HepG2 (cell line): ENCODE measurements at regions not wholly inside any gene's neighbourhood (a gene's known extent, or its start where the extent isn't known, plus 50 kb on each side); places are given as distances from the start of the nearest gene placed in this dataset.

Experiments
- ATAC-seq: fragments of 200-7000 bp; cut with Tn5 transposase; 3 replicates; pipeline ENCODE4 v1.9.1; 2020; ENCODE audit warnings: mild to moderate bottlenecking, moderate library complexity
- BruUV-seq: library from RNA; stranded (reverse); fragments of 400-500 nt; replicated peaks from 2 replicates; lab custom pipeline; 2021; lab: Mats Ljungman, UMichigan
- CTCF ChIA-PET: fragments of 300-600 bp; formaldehyde crosslinking; extraction: SDS; loops from one replicate; lab custom pipeline; 2021; ENCODE audit warnings: low total read pairs, inconsistent platforms, low intra/inter-chr PET ratio; lab: Yijun Ruan, JAX
- POLR2A ChIA-PET: fragments of 350-600 bp; sonication (Branson Sonifier 250); formaldehyde crosslinking; loops from one replicate; lab custom pipeline; 2020; ENCODE audit warnings: antibody characterized with exemption, inconsistent platforms; lab: Yijun Ruan, JAX
- DNase-seq: peaks from one replicate; pipeline ENCODE4 v3.0.0-alpha.2; 2015; ENCODE audit warnings: low spot score
- FAIRE-seq: peaks from 3 replicates; lab custom pipeline; 2011; peaks lifted over from hg19 to GRCh38; lab: Jason Lieb, UNC
- H2AFZ ChIP-seq: one replicate; pipeline ENCODE4 v1.6.1; 2011; ENCODE audit warnings: low read length, inconsistent platforms
- H3K27ac ChIP-seq: fragments of 300-600 bp; 3 replicates; pipeline ENCODE4 v1.8.0; 2011; ENCODE audit warnings: mixed run types, mild to moderate bottlenecking, mixed read lengths, low read length, inconsistent platforms; ENCODE audit not compliant: insufficient read depth; ENCODE audit errors: extremely low read length
- H3K27me3 ChIP-seq, 2 experiments: fragments of 200-600 bp in 1 of 2; 2 replicates in 1 of 2; 3 replicates in 1 of 2; pipeline versions ENCODE4 v1.6.0 to v1.8.0; 2011; ENCODE audit warnings: low read length in 2 of 2, mild to moderate bottlenecking in 2 of 2, moderate library complexity in 2 of 2, inconsistent platforms in 1 of 2; ENCODE audit not compliant: insufficient read depth in 2 of 2, control insufficient read depth in 1 of 2
- H3K36me3 ChIP-seq, 2 experiments: fragments of 200-600 bp in 1 of 2; replicated peaks in 1 of 2; 2 replicates in 1 of 2; 3 replicates in 1 of 2; pipeline versions ENCODE4 v1.5.1 to v1.8.0; 2011; ENCODE audit warnings: low read length in 2 of 2, inconsistent platforms in 1 of 2; ENCODE audit not compliant: insufficient read depth in 2 of 2, control insufficient read depth in 1 of 2
- H3K4me1 ChIP-seq: 2 replicates; pipeline ENCODE4 v1.5.1; 2012; ENCODE audit warnings: low read length, inconsistent platforms; ENCODE audit not compliant: insufficient read depth
- H3K4me2 ChIP-seq: 2 replicates; pipeline ENCODE4 v1.6.0; 2011; ENCODE audit warnings: low read depth, low read length, inconsistent platforms
- H3K4me3 ChIP-seq, 3 experiments: fragments of 200-600 bp in 1 of 3; sonication (generic), shearing (Covaris generic) in 1 of 3; replicated peaks in 1 of 3; 2 replicates each; pipeline ENCODE4 v1.5.1; 2011 to 2016; ENCODE audit warnings: low read length in 3 of 3, inconsistent platforms in 2 of 3, low read depth in 2 of 3, mild to moderate bottlenecking in 2 of 3, control low read depth in 1 of 3, mixed read lengths in 1 of 3; ENCODE audit not compliant: insufficient read depth in 1 of 3
- H3K79me2 ChIP-seq: one replicate; pipeline ENCODE4 v1.6.1; 2011; ENCODE audit warnings: low read length, inconsistent platforms; ENCODE audit not compliant: insufficient read depth
- H3K9ac ChIP-seq: 2 replicates; pipeline ENCODE4 v1.6.0; 2011; ENCODE audit warnings: mild to moderate bottlenecking, low read depth, low read length, inconsistent platforms; ENCODE audit not compliant: insufficient read depth
- H3K9me3 ChIP-seq: 2 replicates; pipeline ENCODE4 v1.5.1; 2012; ENCODE audit warnings: mild to moderate bottlenecking, low read length
- H4K20me1 ChIP-seq: 2 replicates; pipeline ENCODE4 v1.6.0; 2011; ENCODE audit warnings: inconsistent platforms, mild to moderate bottlenecking, low read length, moderate library complexity; ENCODE audit not compliant: insufficient read depth
- CHD4 ChIP-seq: fragments of 200-600 bp; sonication (generic); IDR thresholded peaks from 2 replicates; pipeline ENCODE4 v1.7.0; 2017; ENCODE audit warnings: mild to moderate bottlenecking, low read length, borderline replicate concordance
- FOXM1 ChIP-seq: sonication (generic); formaldehyde crosslinking; IDR thresholded peaks from 2 replicates; pipeline ENCODE4 v1.5.0; 2020; ENCODE audit warnings: missing genetic modification reagents
- MNT ChIP-seq: fragments of 450-650 bp; IDR thresholded peaks from 2 replicates; pipeline ENCODE4 v1.6.1; 2016
- RAD51 ChIP-seq: fragments of 450-650 bp; IDR thresholded peaks from 2 replicates; pipeline ENCODE4 v1.6.1; 2016; ENCODE audit warnings: borderline replicate concordance
- SAFB2 ChIP-seq: sonication (generic); formaldehyde crosslinking; IDR thresholded peaks from 2 replicates; pipeline ENCODE4 v1.5.1; 2020; ENCODE audit warnings: missing genetic modification reagents, low read depth, mild to moderate bottlenecking, borderline replicate concordance
- TEF ChIP-seq: sonication (generic); formaldehyde crosslinking; IDR thresholded peaks from 2 replicates; pipeline ENCODE4 v1.5.0; 2020; ENCODE audit warnings: missing genetic modification reagents
- ZBED4 ChIP-seq: sonication (generic); formaldehyde crosslinking; IDR thresholded peaks from 2 replicates; pipeline ENCODE4 v1.4.0; 2020; ENCODE audit warnings: missing genetic modification reagents, borderline replicate concordance
- ZBTB21 ChIP-seq: sonication (generic); formaldehyde crosslinking; IDR thresholded peaks from 2 replicates; pipeline ENCODE4 v1.4.0; 2020; ENCODE audit warnings: missing genetic modification reagents
- ZBTB44 ChIP-seq: sonication (generic); formaldehyde crosslinking; IDR thresholded peaks from 2 replicates; pipeline ENCODE4 v1.4.0; 2020; ENCODE audit warnings: missing genetic modification reagents
- ZNF280D ChIP-seq: sonication (generic); formaldehyde crosslinking; IDR thresholded peaks from 2 replicates; pipeline ENCODE4 v1.5.1; 2020; ENCODE audit warnings: mild to moderate bottlenecking, missing genetic modification reagents
- ZSCAN22 ChIP-seq: sonication (generic); formaldehyde crosslinking; IDR thresholded peaks from 2 replicates; pipeline ENCODE4 v1.4.0; 2020; ENCODE audit warnings: mild to moderate bottlenecking, missing genetic modification reagents
- WGBS: methylation state at CpG from one replicate; pipeline ENCODE4 v1.1.6; 2017; ENCODE audit warnings: low lambda C conversion rate; 5-methylcytosine and 5-hydroxymethylcytosine counted together
- in situ Hi-C: cut with HindIII; loops from 2 replicates; pipeline ENCODE4 v1.10.0; 2017; ENCODE audit warnings: low pct_unique_long_range_greater_than_20kb; ENCODE audit not compliant: extremely low pct_ligation_motif_present
- intact Hi-C: fragments of 100-400 bp; cut with micrococcal nuclease; formaldehyde crosslinking; loops from one replicate; pipeline ENCODE4 v1.10.0; 2022; ENCODE audit not compliant: unreplicated experiment

- no peak for TF ChIP-seq ZBTB44
- no peak for TF ChIP-seq ZNF280D (CRISPR knock-in tag)
- TF ChIP-seq TEF: no peak
Observed at GRCh38 chr19:30227661-30228112, 144.5 kb upstream of the ZNF536 start (continued).

- no TSS peak for BruUV-seq
- CTCF ChIA-PET: no interaction called here
- TF ChIP-seq SAFB2 (no peak), MNT (no peak), ZBED4 (CRISPR knock-in tag) (no peak), ZSCAN22 (CRISPR knock-in tag) (no peak), FOXM1 (CRISPR knock-in tag) (no peak), ZBTB21 (CRISPR knock-in tag) (no peak), RAD51 (no peak), CHD4 (no peak)
Observed at GRCh38 chr19:30228113-30228834, 143.9 kb upstream of the ZNF536 start.

More at GRCh38 chr19:30228113-30228834, 143.9 kb upstream of the ZNF536 start:
- Histone ChIP-seq H2AFZ (no peak overlapping the region), H4K20me1 (no peaks in the 10 kb centered on the region), H3K4me2 (peak overlapping the region; percentile 63), H3K9ac (no peak overlapping the region), H3K27me3 (peaks cover 11 to 72% of the 10 kb centered on the region in 2 experiments; a peak in 4 of 5 replicates), H3K79me2 (no peaks in the 10 kb centered on the region), H3K4me3 (peak overlapping the region in 2 of 3 experiments; percentile 30 to 66; a peak in 2 of 6 replicates), H3K4me1 (peaks cover 18% of the 10 kb centered on the region; the same call in 1 of the 2 replicates), H3K36me3 (no peaks in the 10 kb centered on the region), H3K9me3 (no peaks in the 10 kb centered on the region), H3K27ac (no peak overlapping the region)
- POLR2A ChIA-PET: no interaction called here
- in situ Hi-C loops: loop anchor here (5.0 to 10.0 kb wide), 2 partner anchors 177 to 424 kb away; no protein-coding TSS in a partner anchor
- intact Hi-C loops: no loop called here
- ATAC-seq: no peak
- 15% methylated on average over 47 of the region's 62 CpGs for WGBS
- FAIRE-seq: no peak
- no peak for DNase-seq
